Ovary (tissue), 7 donors: ENCODE measurements at regions not wholly inside any gene's neighbourhood (a gene's known extent, or its start where the extent isn't known, plus 50 kb on each side); places are given as distances from the start of the nearest gene placed in this dataset.

Source experiments
- DNase-seq, 5 donors: peaks; one replicate each; pipeline ENCODE4 v3.0.0-alpha.2; 2019 to 2020
- H3K27ac ChIP-seq, 2 donors: fragments of 200-600 bp; one replicate each; pipeline versions ENCODE4 v1.5.1 to v1.8.0; 2019 to 2022
- H3K27me3 ChIP-seq: fragments of 200-600 bp; one replicate; pipeline ENCODE4 v1.8.0; 2022
- H3K36me3 ChIP-seq: fragments of 200-600 bp; sonication (generic); one replicate; pipeline ENCODE4 v1.5.1; 2019
- H3K4me1 ChIP-seq: one replicate; pipeline ENCODE4 v1.8.1; 2013; ENCODE audit warnings: mild to moderate bottlenecking, moderate library complexity; ENCODE audit not compliant: insufficient read depth
- H3K4me3 ChIP-seq: fragments of 200-600 bp; sonication (generic); one replicate; pipeline ENCODE4 v1.5.1; 2017
- H3K9me3 ChIP-seq, 2 donors: fragments of 200-600 bp in 1 of 2; sonication (generic) in 1 of 2; one replicate each; pipeline versions ENCODE4 v1.5.1 to v1.8.1; 2013 to 2019; ENCODE audit warnings: mild to moderate bottlenecking in 1 of 2, moderate library complexity in 1 of 2
- CTCF ChIP-seq, 3 donors: fragments of 450-650 bp in 2 of 3; fragments of 200-600 bp in 1 of 3; IDR thresholded peaks; one replicate each; pipeline versions ENCODE4 v1.5.1 to v1.8.0; 2016 to 2022; ENCODE audit warnings: antibody characterized with exemption in 3 of 3, mild to moderate bottlenecking in 1 of 3
- EP300 ChIP-seq: sonication (generic); formaldehyde crosslinking; IDR thresholded peaks from one replicate; pipeline ENCODE4 v1.6.1; 2017; ENCODE audit warnings: antibody characterized with exemption
- POLR2A ChIP-seq: fragments of 450-650 bp; IDR thresholded peaks from one replicate; pipeline ENCODE4 v1.6.1; 2017; ENCODE audit warnings: antibody characterized with exemption, mild to moderate bottlenecking, moderate library complexity
- WGBS, 3 donors: extraction: QIAGEN DNeasy Blood & Tissue Kit in 1 of 3; methylation state at CpG; one replicate each; pipeline versions ENCODE4 v1.1.5 to v1.1.7; 2013 to 2017; 5-methylcytosine and 5-hydroxymethylcytosine counted together
- intact Hi-C, 4 donors: fragments of 100-400 bp; cut with DNase I; formaldehyde crosslinking; loops; one replicate each; pipeline versions ENCODE4 v1.11.0 to v1.15.1; 2022 to 2023
- donor health status: DM: no; HTN: no; CAD: no; lungs with moderate emphysema.
- donor health status: DM: no; HTN: no; CAD: no.
- donor health status: Bipolar disorder and iron deficiency.
- donor health status: DM: no; HTN: no; CAD: no.
- donor health status: DM: yes; HTN: yes; CAD: no.

- Histone ChIP-seq H3K27ac (no peak overlapping the region), H3K4me3 (no peak overlapping the region), H3K36me3 (no peaks in the 10 kb centered on the region), H3K27me3 (no peaks in the 10 kb centered on the region), H3K9me3 (no peaks in the 10 kb centered on the region), H3K4me1 (no peaks in the 10 kb centered on the region)
- DNase-seq = peak in 1 of 5 donors; percentile 36
- intact Hi-C loops = no loop called here
- 61 to 67% (median 67%) methylated on average over 3 of the region's 3 CpGs for WGBS, 3 donors
- TF ChIP-seq EP300 = no peak
- no peak for TF ChIP-seq CTCF (IDR thresholded peaks at IDR 0.05)
- TF ChIP-seq POLR2A = no peak
These were observed 175.7 kb upstream of the TANK start for GRCh38 chr2:160984426-160985077.

- Histone ChIP-seq H3K27me3 (no peaks in the 10 kb centered on the region), H3K27ac (no peak overlapping the region), H3K36me3 (no peaks in the 10 kb centered on the region), H3K4me3 (no peak overlapping the region), H3K4me1 (no peaks in the 10 kb centered on the region), H3K9me3 (no peaks in the 10 kb centered on the region)
- intact Hi-C loops = loop anchor here in 2 of 4 donors (10.0 kb wide), 3 partner anchors 875 to 1705 kb away; partner anchors contain the start of gene WDSUB1 (in 1 of the 2)
- DNase-seq = no peak
- WGBS, 3 donors = 53 to 76% (median 60%) methylated on average over 1 of the region's 1 CpG
- TF ChIP-seq EP300 (no peak), POLR2A (no peak), CTCF (IDR thresholded peaks at IDR 0.05) (no peak)
These were observed 170.4 kb upstream of the TANK start for GRCh38 chr2:160989778-160990177.

GRCh38 chr2:160993654-160994061 is 166.6 kb upstream of the TANK start:
- H3K9me3 ChIP-seq = no peaks in the 10 kb centered on the region
- no peaks in the 10 kb centered on the region for H3K27me3 ChIP-seq
- no peak overlapping the region for H3K4me3 ChIP-seq
- no peak for DNase-seq
- no peaks in the 10 kb centered on the region for H3K4me1 ChIP-seq
- intact Hi-C loops = loop anchor here in 2 of 4 donors (10.0 kb wide), 3 partner anchors 879 to 1709 kb away; partner anchors contain the start of gene WDSUB1 (in 1 of the 2)
- no peak overlapping the region for H3K27ac ChIP-seq
- 77 to 86% (median 82%) methylated on average over 7 of the region's 7 CpGs for WGBS, 3 donors
- no peaks in the 10 kb centered on the region for H3K36me3 ChIP-seq
- TF ChIP-seq POLR2A = no peak
- no peak for TF ChIP-seq EP300
- TF ChIP-seq CTCF (IDR thresholded peaks at IDR 0.05) = no peak

- Histone ChIP-seq H3K4me1 (no peaks in the 10 kb centered on the region), H3K27me3 (no peaks in the 10 kb centered on the region), H3K27ac (no peak overlapping the region), H3K4me3 (no peak overlapping the region), H3K9me3 (no peaks in the 10 kb centered on the region), H3K36me3 (no peaks in the 10 kb centered on the region)
- peak in 4 of 5 donors; percentile 47 to 89 (median 70) for DNase-seq
- no peak for TF ChIP-seq POLR2A
- no peak for TF ChIP-seq EP300
- peak; percentile 77 to 94 (median 91) for TF ChIP-seq CTCF (IDR thresholded peaks at IDR 0.05)
- intact Hi-C loops = loop anchor here in 2 of 4 donors (10.0 kb wide), 3 partner anchors 880 to 1710 kb away; partner anchors contain the start of gene WDSUB1 (in 1 of the 2)
- 43 to 46% (median 46%) methylated on average over 16 of the region's 16 CpGs for WGBS, 3 donors
These were observed 165.9 kb upstream of the TANK start for GRCh38 chr2:160994141-160995002.
